Caco-2 (cell line): ENCODE measurements at regions not wholly inside any gene's neighbourhood (a gene's known extent, or its start where the extent isn't known, plus 50 kb on each side); places are given as distances from the start of the nearest gene placed in this dataset.

ENCODE experiments used
- BruUV-seq: library from RNA; stranded (reverse); fragments of 400-500 nt; replicated peaks from 2 replicates; lab custom pipeline; 2021; lab: Mats Ljungman, UMichigan
- CTCF ChIA-PET: fragments of 300-600 bp; sonication (Branson Sonifier 250); formaldehyde crosslinking; loops from one replicate; lab custom pipeline; 2022; ENCODE audit warnings: antibody characterized with exemption; lab: Charles Lee
- POLR2A ChIA-PET: fragments of 300-600 bp; sonication (Branson Sonifier 250); formaldehyde crosslinking; loops from one replicate; lab custom pipeline; 2022; ENCODE audit warnings: antibody characterized with exemption; lab: Charles Lee
- DNase-seq, 2 experiments: peaks; one replicate each; pipeline versions ENCODE4 v3.0.0 to v3.0.0-alpha.2; 2020 to 2022
- H3K27me3 ChIP-seq: replicated peaks from 2 replicates; pipeline ENCODE4 v1.6.0; 2011; ENCODE audit warnings: low read length; ENCODE audit not compliant: control insufficient read depth, insufficient read depth
- H3K36me3 ChIP-seq: 2 replicates; pipeline ENCODE4 v1.5.1; 2011; ENCODE audit warnings: low read length; ENCODE audit not compliant: control insufficient read depth, insufficient read depth
- H3K4me1 ChIP-seq: fragments of 250-450 bp; sonication (Bioruptor Pico); 2 replicates; pipeline ENCODE4 v1.5.1; 2020; ENCODE audit warnings: mild to moderate bottlenecking
- H3K4me3 ChIP-seq: 2 replicates; pipeline ENCODE4 v1.5.1; 2011; ENCODE audit warnings: low read depth, mild to moderate bottlenecking, control low read depth, low read length
- H3K9me3 ChIP-seq: fragments of 250-450 bp; sonication (Bioruptor Pico); 2 replicates; pipeline ENCODE4 v1.5.1; 2020; ENCODE audit warnings: mild to moderate bottlenecking, moderate library complexity
- H3K27ac Mint-ChIP-seq: one replicate; pipeline ENCODE4 v1.8.0; 2022; ENCODE audit warnings: mixed read lengths; ENCODE audit not compliant: unreplicated experiment
- H3K27me3 Mint-ChIP-seq: one replicate; pipeline ENCODE4 v1.8.0; 2022; ENCODE audit warnings: mixed read lengths; ENCODE audit not compliant: insufficient read depth, unreplicated experiment
- H3K36me3 Mint-ChIP-seq: one replicate; pipeline ENCODE4 v1.8.0; 2022; ENCODE audit warnings: mild to moderate bottlenecking, mixed read lengths; ENCODE audit not compliant: insufficient read depth, unreplicated experiment
- H3K4me1 Mint-ChIP-seq: one replicate; pipeline ENCODE4 v1.8.0; 2022; ENCODE audit warnings: low read depth, mixed read lengths; ENCODE audit not compliant: unreplicated experiment
- H3K4me3 Mint-ChIP-seq: one replicate; pipeline ENCODE4 v1.8.0; 2022; ENCODE audit warnings: mild to moderate bottlenecking, moderate library complexity, mixed read lengths; ENCODE audit not compliant: unreplicated experiment
- H3K9me3 Mint-ChIP-seq: one replicate; pipeline ENCODE4 v1.8.0; 2022; ENCODE audit warnings: mixed read lengths; ENCODE audit not compliant: unreplicated experiment
- intact Hi-C: fragments of 100-400 bp; cut with micrococcal nuclease; formaldehyde crosslinking; loops from one replicate; pipeline ENCODE4 v1.10.0; 2022; ENCODE audit not compliant: unreplicated experiment
- TF ChIP-seq, protein P1 (sequence below), 2 experiments: fragments of 200-600 bp in 1 of 2; IDR thresholded peaks; 1 replicate in 1 of 2; 2 replicates in 1 of 2; pipeline versions ENCODE4 v1.5.1 to v1.8.0; 2011 to 2022; ENCODE audit warnings: antibody characterized with exemption in 1 of 2, control low read depth in 1 of 2, inconsistent platforms in 1 of 2, low read depth in 1 of 2, low read length in 1 of 2, mild to moderate bottlenecking in 1 of 2, moderate library complexity in 1 of 2; ENCODE audit not compliant: insufficient read depth in 1 of 2, severe bottlenecking in 1 of 2, unreplicated experiment in 1 of 2

DNA sequence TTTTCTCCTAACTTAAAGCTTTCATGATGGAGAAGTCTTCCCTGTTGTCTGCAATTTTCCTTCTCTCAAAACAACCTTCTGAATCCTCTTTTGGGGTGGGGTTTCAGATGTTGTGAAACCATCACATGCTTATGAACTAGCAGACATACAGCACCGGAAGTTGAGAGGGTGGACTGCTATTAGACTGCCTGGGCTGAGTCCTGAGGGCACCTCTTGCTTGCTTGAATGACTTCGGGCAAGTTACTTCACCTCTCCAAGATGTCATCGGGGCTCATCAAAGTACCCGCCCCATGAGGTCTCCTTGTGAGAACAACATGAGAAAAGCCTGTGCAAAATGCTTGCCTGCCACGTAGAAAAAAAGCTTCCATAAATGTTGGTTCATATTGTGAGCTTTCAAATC, 89.6 kb downstream of the CCDC185 start:
- no peaks in the 10 kb centered on the region for H3K27me3 Mint-ChIP-seq
- POLR2A ChIA-PET: no interaction called here

DNA sequence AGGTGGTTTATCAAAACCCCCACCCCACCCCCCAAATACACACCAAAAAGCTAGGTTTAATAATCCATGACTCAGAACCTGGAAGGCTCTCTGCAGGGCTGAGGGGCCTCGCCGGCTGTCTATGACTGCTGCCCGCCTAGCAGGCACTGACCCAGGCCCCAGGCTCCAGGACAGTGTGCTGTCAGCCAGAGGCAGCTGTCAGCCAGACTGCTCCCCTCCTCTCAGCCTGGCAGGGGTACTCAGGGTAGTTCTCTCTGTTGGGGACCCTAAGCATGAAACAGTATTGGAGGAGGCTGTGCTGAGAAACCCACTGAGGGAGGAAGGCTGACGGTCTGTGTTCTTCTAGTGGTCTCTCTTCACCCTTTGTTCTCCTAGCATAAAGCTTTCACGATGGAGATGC, 90.3 kb downstream of the CCDC185 start:
- no peaks in the 10 kb centered on the region for H3K27me3 ChIP-seq
- H3K9me3 ChIP-seq: no peaks in the 10 kb centered on the region
- no peak overlapping the region for H3K4me3 Mint-ChIP-seq
- DNase-seq: no peak
- no peak overlapping the region for H3K27ac Mint-ChIP-seq
- H3K36me3 ChIP-seq: no peaks in the 10 kb centered on the region
- H3K9me3 Mint-ChIP-seq: no peaks in the 10 kb centered on the region
- H3K36me3 Mint-ChIP-seq: no peaks in the 10 kb centered on the region
- intact Hi-C loops: no loop called here
- BruUV-seq: no TSS peak
- peaks cover 32% of the 10 kb centered on the region for H3K4me1 Mint-ChIP-seq
- POLR2A ChIA-PET: no interaction called here
- CTCF ChIA-PET: no interaction called here
- TF ChIP-seq, protein P1, sequence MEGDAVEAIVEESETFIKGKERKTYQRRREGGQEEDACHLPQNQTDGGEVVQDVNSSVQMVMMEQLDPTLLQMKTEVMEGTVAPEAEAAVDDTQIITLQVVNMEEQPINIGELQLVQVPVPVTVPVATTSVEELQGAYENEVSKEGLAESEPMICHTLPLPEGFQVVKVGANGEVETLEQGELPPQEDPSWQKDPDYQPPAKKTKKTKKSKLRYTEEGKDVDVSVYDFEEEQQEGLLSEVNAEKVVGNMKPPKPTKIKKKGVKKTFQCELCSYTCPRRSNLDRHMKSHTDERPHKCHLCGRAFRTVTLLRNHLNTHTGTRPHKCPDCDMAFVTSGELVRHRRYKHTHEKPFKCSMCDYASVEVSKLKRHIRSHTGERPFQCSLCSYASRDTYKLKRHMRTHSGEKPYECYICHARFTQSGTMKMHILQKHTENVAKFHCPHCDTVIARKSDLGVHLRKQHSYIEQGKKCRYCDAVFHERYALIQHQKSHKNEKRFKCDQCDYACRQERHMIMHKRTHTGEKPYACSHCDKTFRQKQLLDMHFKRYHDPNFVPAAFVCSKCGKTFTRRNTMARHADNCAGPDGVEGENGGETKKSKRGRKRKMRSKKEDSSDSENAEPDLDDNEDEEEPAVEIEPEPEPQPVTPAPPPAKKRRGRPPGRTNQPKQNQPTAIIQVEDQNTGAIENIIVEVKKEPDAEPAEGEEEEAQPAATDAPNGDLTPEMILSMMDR (IDR thresholded peaks at IDR 0.05; ENCODE audit: insufficient read depth in 1 of 2, low read depth in 1 of 2, low read length in 1 of 2, severe bottlenecking in 1 of 2, unreplicated experiment in 1 of 2): no peak
- peaks cover 15% of the 10 kb centered on the region for H3K4me1 ChIP-seq
- H3K4me3 ChIP-seq: no peak overlapping the region
- no peaks in the 10 kb centered on the region for H3K27me3 Mint-ChIP-seq

More for the DNA sequence above, 89.6 kb downstream of the CCDC185 start:
- BruUV-seq: no TSS peak
- H3K9me3 ChIP-seq: no peaks in the 10 kb centered on the region
- H3K36me3 ChIP-seq: no peaks in the 10 kb centered on the region
- intact Hi-C loops: no loop called here
- H3K27me3 ChIP-seq: no peaks in the 10 kb centered on the region
- TF ChIP-seq, protein P1 (IDR thresholded peaks at IDR 0.05; ENCODE audit: insufficient read depth in 1 of 2, low read depth in 1 of 2, low read length in 1 of 2, severe bottlenecking in 1 of 2, unreplicated experiment in 1 of 2): no peak
- H3K4me3 ChIP-seq: no peak overlapping the region
- Mint-ChIP-seq H3K36me3 (no peaks in the 10 kb centered on the region), H3K4me3 (no peak overlapping the region), H3K9me3 (no peaks in the 10 kb centered on the region), H3K27ac (no peak overlapping the region), H3K4me1 (peaks cover 30% of the 10 kb centered on the region)
- CTCF ChIA-PET: interaction anchor here (0.7 kb wide), 1 partner anchor 74 kb away, joined by 3 read pairs; no protein-coding TSS in a partner anchor
- peaks cover 9% of the 10 kb centered on the region for H3K4me1 ChIP-seq
- no peak for DNase-seq

DNA sequence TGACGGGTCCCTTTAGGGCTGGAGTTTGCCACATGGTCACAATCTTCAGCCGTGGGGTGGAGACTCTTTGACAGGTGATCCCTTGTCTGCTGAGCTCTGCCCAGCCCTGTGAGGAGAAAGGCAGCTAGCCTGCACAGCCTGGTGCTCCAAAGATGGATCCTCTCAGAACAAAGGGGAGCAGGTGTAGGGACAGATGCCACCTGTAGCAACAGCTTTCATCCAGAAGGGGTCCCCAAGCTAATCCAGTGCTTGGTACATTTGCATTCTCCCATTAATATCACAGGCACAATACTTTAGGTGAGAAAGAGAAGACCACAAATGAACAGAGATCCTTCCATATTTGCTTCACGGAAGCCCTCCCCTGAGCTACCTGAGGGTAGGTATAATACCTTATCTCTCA, 93.2 kb downstream of the CCDC185 start:
- peaks cover 19% of the 10 kb centered on the region for H3K4me1 Mint-ChIP-seq
- TF ChIP-seq, protein P1 (IDR thresholded peaks at IDR 0.05; ENCODE audit: insufficient read depth in 1 of 2, low read depth in 1 of 2, low read length in 1 of 2, severe bottlenecking in 1 of 2, unreplicated experiment in 1 of 2): peak in 1 of 2 experiments; percentile 38
- Histone ChIP-seq H3K36me3 (no peaks in the 10 kb centered on the region), H3K4me3 (no peak overlapping the region), H3K9me3 (no peaks in the 10 kb centered on the region), H3K27me3 (no peaks in the 10 kb centered on the region), H3K4me1 (peaks cover 12% of the 10 kb centered on the region)
- no peaks in the 10 kb centered on the region for H3K9me3 Mint-ChIP-seq
- no peaks in the 10 kb centered on the region for H3K27me3 Mint-ChIP-seq
- ChIA-PET CTCF (no interaction called here), POLR2A (no interaction called here)
- no peak overlapping the region for H3K27ac Mint-ChIP-seq
- H3K4me3 Mint-ChIP-seq: no peak overlapping the region
- intact Hi-C loops: loop anchor here (5.0 kb wide), 1 partner anchor 196 kb away; no protein-coding TSS in a partner anchor
- no TSS peak for BruUV-seq
- DNase-seq: peak in 1 of 2 experiments; percentile 16
- H3K36me3 Mint-ChIP-seq: no peaks in the 10 kb centered on the region
